Breast epithelium (tissue), 4 donors: ENCODE measurements at regions not wholly inside any gene's neighbourhood (a gene's known extent, or its start where the extent isn't known, plus 50 kb on each side); places are given as distances from the start of the nearest gene placed in this dataset.

Experiments used
- DNase-seq, 2 donors: peaks; one replicate each; pipeline ENCODE4 v3.0.0-alpha.2; 2019; ENCODE audit warnings: low spot score in 2 of 2
- H3K27ac ChIP-seq, 2 donors: fragments of 200-600 bp; sonication (generic) in 1 of 2; one replicate each; pipeline ENCODE4 v1.5.1; 2016 to 2019; ENCODE audit warnings: mild to moderate bottlenecking in 1 of 2
- H3K27me3 ChIP-seq, 2 donors: fragments of 200-600 bp; sonication (generic) in 1 of 2; one replicate each; pipeline versions ENCODE4 v1.5.1 to v1.6.0; 2017 to 2019; ENCODE audit warnings: control low read depth in 1 of 2, mild to moderate bottlenecking in 1 of 2
- H3K36me3 ChIP-seq: fragments of 200-600 bp; one replicate; pipeline ENCODE4 v1.5.1; 2019
- H3K4me1 ChIP-seq, 2 donors: fragments of 200-600 bp; sonication (generic); one replicate each; pipeline ENCODE4 v1.5.1; 2016 to 2019; ENCODE audit warnings: control low read depth in 1 of 2
- H3K4me3 ChIP-seq, 3 donors: fragments of 200-600 bp; sonication (generic); 1 replicate in 2 of 3; 2 replicates in 1 of 3; pipeline ENCODE4 v1.5.1; 2016 to 2019; ENCODE audit warnings: mild to moderate bottlenecking in 3 of 3, moderate library complexity in 2 of 3
- H3K9me3 ChIP-seq, 2 donors: fragments of 200-600 bp; sonication (generic) in 1 of 2; one replicate each; pipeline ENCODE4 v1.5.1; 2016 to 2019; ENCODE audit warnings: control low read depth in 1 of 2
- POLR2A ChIP-seq: fragments of 450-650 bp; IDR thresholded peaks from one replicate; pipeline ENCODE4 v1.6.1; 2016; ENCODE audit warnings: antibody characterized with exemption, mild to moderate bottlenecking, moderate library complexity
- POLR2AphosphoS5 ChIP-seq, 3 donors: sonication (generic); formaldehyde crosslinking; IDR thresholded peaks; one replicate each; pipeline ENCODE4 v1.6.1; 2017; ENCODE audit warnings: antibody characterized with exemption in 3 of 3
- intact Hi-C: fragments of 100-400 bp; cut with DNase I; formaldehyde crosslinking; loops from one replicate; pipeline ENCODE4 v1.15.1; 2023; ENCODE audit warnings: low total_unique reads
- TF ChIP-seq, protein P1 (sequence below), 3 donors: fragments of 450-650 bp; IDR thresholded peaks; one replicate each; pipeline ENCODE4 v1.5.1; 2016 to 2017; ENCODE audit warnings: antibody characterized with exemption in 3 of 3, mild to moderate bottlenecking in 3 of 3, moderate library complexity in 3 of 3

GRCh38 chr21:32946654-32947053 is 79.1 kb upstream of the OLIG2 start:
- intact Hi-C loops: no loop called here
- Histone ChIP-seq H3K27ac (no peak overlapping the region), H3K4me3 (no peak overlapping the region), H3K27me3 (peaks cover 0 to 4% of the 10 kb centered on the region in 2 donors), H3K4me1 (no peaks in the 10 kb centered on the region), H3K36me3 (no peaks in the 10 kb centered on the region), H3K9me3 (no peaks in the 10 kb centered on the region)
- DNase-seq: no peak
- TF ChIP-seq POLR2A (no peak), POLR2AphosphoS5 (IDR thresholded peaks at IDR 0.05) (no peak)
- TF ChIP-seq, protein P1, sequence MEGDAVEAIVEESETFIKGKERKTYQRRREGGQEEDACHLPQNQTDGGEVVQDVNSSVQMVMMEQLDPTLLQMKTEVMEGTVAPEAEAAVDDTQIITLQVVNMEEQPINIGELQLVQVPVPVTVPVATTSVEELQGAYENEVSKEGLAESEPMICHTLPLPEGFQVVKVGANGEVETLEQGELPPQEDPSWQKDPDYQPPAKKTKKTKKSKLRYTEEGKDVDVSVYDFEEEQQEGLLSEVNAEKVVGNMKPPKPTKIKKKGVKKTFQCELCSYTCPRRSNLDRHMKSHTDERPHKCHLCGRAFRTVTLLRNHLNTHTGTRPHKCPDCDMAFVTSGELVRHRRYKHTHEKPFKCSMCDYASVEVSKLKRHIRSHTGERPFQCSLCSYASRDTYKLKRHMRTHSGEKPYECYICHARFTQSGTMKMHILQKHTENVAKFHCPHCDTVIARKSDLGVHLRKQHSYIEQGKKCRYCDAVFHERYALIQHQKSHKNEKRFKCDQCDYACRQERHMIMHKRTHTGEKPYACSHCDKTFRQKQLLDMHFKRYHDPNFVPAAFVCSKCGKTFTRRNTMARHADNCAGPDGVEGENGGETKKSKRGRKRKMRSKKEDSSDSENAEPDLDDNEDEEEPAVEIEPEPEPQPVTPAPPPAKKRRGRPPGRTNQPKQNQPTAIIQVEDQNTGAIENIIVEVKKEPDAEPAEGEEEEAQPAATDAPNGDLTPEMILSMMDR (IDR thresholded peaks at IDR 0.05): no peak

DNA sequence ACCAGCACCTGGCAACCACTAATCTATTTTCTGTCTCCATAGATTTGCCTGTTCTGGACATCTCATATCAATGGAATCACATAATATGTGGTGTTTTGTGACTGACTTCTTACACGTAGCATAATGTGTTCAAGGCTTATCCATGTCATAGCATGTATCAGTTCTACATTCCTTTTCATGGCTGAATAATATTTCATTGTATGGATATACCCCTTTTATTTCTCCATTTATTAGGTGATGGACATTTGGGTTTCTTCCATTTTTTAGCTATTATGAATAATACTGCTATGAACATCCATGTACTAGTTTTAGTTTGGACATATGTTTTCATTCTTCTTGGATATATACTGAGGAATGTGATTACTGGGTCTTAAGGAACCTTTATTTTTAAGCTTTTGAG is 78.0 kb upstream of the OLIG2 start:
- intact Hi-C loops: no loop called here
- no peak for DNase-seq
- TF ChIP-seq, protein P1 (IDR thresholded peaks at IDR 0.05): no peak
- TF ChIP-seq POLR2AphosphoS5 (IDR thresholded peaks at IDR 0.05) (no peak), POLR2A (no peak)
- Histone ChIP-seq H3K27me3 (peaks cover 0 to 6% of the 10 kb centered on the region in 2 donors), H3K4me1 (no peaks in the 10 kb centered on the region), H3K36me3 (no peaks in the 10 kb centered on the region), H3K9me3 (no peaks in the 10 kb centered on the region), H3K4me3 (no peak overlapping the region), H3K27ac (no peak overlapping the region)

DNA sequence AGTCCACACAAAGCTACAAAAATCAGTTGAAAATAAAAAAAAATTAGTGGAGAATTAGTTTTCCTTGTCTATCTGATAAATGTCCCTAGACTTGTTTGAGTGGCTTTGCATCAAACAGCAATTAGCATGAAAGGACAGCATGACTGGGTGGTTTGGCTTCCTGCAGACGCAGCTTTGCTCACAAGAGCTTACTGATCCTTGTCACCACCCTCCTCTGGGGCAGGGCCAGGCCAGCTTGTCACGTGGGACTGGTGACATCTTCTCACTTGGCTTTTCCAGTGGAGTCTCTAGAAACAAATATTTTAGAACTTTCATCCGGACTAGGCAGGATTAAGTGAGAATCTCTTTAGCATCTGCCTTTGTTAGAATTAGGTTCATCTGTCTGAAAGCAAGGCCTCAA is 76.0 kb upstream of the OLIG2 start:
- Histone ChIP-seq H3K36me3 (no peaks in the 10 kb centered on the region), H3K4me1 (no peaks in the 10 kb centered on the region), H3K27me3 (peaks cover 0 to 8% of the 10 kb centered on the region in 2 donors), H3K4me3 (no peak overlapping the region), H3K27ac (no peak overlapping the region), H3K9me3 (no peaks in the 10 kb centered on the region)
- intact Hi-C loops: no loop called here
- DNase-seq: no peak
- TF ChIP-seq POLR2A (no peak), POLR2AphosphoS5 (IDR thresholded peaks at IDR 0.05) (no peak)
- TF ChIP-seq, protein P1 (IDR thresholded peaks at IDR 0.05): no peak

DNA sequence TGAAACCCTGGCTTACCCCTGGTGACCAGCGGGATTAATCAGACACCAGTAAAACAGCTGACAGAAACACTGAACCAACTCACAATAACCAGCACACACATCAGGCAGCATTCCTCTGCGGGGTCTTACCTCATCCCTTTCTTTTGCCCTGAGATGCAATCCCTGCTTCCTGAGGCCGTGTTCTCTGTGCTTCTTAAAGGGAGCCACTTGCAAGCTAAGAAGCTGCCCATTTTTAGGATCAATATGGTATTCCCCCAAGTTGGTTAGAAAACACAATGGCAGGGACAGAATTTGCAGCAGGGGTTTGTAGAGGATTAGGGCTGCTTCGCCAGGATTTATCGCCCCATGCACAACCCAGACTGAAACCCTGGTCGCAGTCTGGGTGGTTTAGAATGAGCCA is 74.7 kb upstream of the OLIG2 start:
- intact Hi-C loops: no loop called here

GRCh38 chr21:32954353-32954752 is 71.4 kb upstream of the OLIG2 start:
- Histone ChIP-seq H3K4me1 (no peaks in the 10 kb centered on the region), H3K4me3 (no peak overlapping the region), H3K27me3 (peaks cover 0 to 29% of the 10 kb centered on the region in 2 donors), H3K27ac (no peak overlapping the region), H3K9me3 (no peaks in the 10 kb centered on the region), H3K36me3 (no peaks in the 10 kb centered on the region)
- no peak for TF ChIP-seq POLR2AphosphoS5 (IDR thresholded peaks at IDR 0.05)
- TF ChIP-seq POLR2A: no peak
- intact Hi-C loops: no loop called here
- no peak for DNase-seq

More for the DNA sequence above, 74.7 kb upstream of the OLIG2 start:
- no peaks in the 10 kb centered on the region for H3K9me3 ChIP-seq
- no peak for DNase-seq
- H3K4me1 ChIP-seq: no peaks in the 10 kb centered on the region
- H3K27me3 ChIP-seq: peaks cover 0 to 16% of the 10 kb centered on the region in 2 donors
- no peak overlapping the region for H3K4me3 ChIP-seq
- no peak overlapping the region for H3K27ac ChIP-seq
- H3K36me3 ChIP-seq: no peaks in the 10 kb centered on the region
- TF ChIP-seq, protein P1 (IDR thresholded peaks at IDR 0.05): no peak
- no peak for TF ChIP-seq POLR2AphosphoS5 (IDR thresholded peaks at IDR 0.05)
- no peak for TF ChIP-seq POLR2A
